Small intestine (tissue), 7 donors: ENCODE measurements at regions not wholly inside any gene's neighbourhood (a gene's known extent, or its start where the extent isn't known, plus 50 kb on each side); places are given as distances from the start of the nearest gene placed in this dataset.

Experiments
- DNase-seq, 2 donors: peaks; one replicate each; pipeline versions ENCODE4 v3.0.0 to v3.0.0-alpha.2; 2013
- FAIRE-seq: peaks from 2 replicates; lab custom pipeline; 2012; peaks lifted over from hg19 to GRCh38; lab: Jason Lieb, UNC
- H3K27ac ChIP-seq, 3 donors: one replicate each; pipeline ENCODE4 v1.5.1; 2013; ENCODE audit warnings: low read length in 2 of 3, mild to moderate bottlenecking in 2 of 3, control low read depth in 1 of 3, inconsistent platforms in 1 of 3, low read depth in 1 of 3, moderate library complexity in 1 of 3
- H3K27me3 ChIP-seq, 3 donors: one replicate each; pipeline ENCODE4 v1.6.1; 2013; ENCODE audit warnings: low read length in 3 of 3, inconsistent platforms in 1 of 3; ENCODE audit not compliant: control insufficient read depth in 3 of 3, insufficient read depth in 3 of 3
- H3K36me3 ChIP-seq, 3 donors: one replicate each; pipeline ENCODE4 v1.6.1; 2013; ENCODE audit warnings: low read length in 3 of 3, inconsistent platforms in 1 of 3, low read depth in 1 of 3, mild to moderate bottlenecking in 1 of 3, moderate library complexity in 1 of 3; ENCODE audit not compliant: control insufficient read depth in 3 of 3, insufficient read depth in 2 of 3
- H3K4me1 ChIP-seq, 3 donors: one replicate each; pipeline ENCODE4 v1.6.1; 2013; ENCODE audit warnings: low read length in 2 of 3, inconsistent platforms in 1 of 3, low read depth in 1 of 3, mild to moderate bottlenecking in 1 of 3, moderate library complexity in 1 of 3; ENCODE audit not compliant: control insufficient read depth in 3 of 3, insufficient read depth in 2 of 3
- H3K4me3 ChIP-seq, 3 donors: one replicate each; pipeline ENCODE4 v1.5.1; 2013; ENCODE audit warnings: low read length in 3 of 3, control low read depth in 1 of 3, inconsistent platforms in 1 of 3, low read depth in 1 of 3, mild to moderate bottlenecking in 1 of 3, moderate library complexity in 1 of 3
- H3K9me3 ChIP-seq, 2 donors: one replicate each; pipeline ENCODE4 v1.6.1; 2013; ENCODE audit warnings: low read depth in 1 of 2, low read length in 1 of 2; ENCODE audit not compliant: control insufficient read depth in 2 of 2, insufficient read depth in 1 of 2
- WGBS, 3 donors: extraction: QIAGEN DNeasy Blood & Tissue Kit; methylation state at CpG; one replicate each; pipeline ENCODE4 v1.1.7; 2013; 5-methylcytosine and 5-hydroxymethylcytosine counted together
- donor health status: healthy with polysubstance abuse.
- donor health status: control.
- donor health status: control.
- donor health status: Bipolar disorder and iron deficiency.
- donor health status: healthy.

DNA sequence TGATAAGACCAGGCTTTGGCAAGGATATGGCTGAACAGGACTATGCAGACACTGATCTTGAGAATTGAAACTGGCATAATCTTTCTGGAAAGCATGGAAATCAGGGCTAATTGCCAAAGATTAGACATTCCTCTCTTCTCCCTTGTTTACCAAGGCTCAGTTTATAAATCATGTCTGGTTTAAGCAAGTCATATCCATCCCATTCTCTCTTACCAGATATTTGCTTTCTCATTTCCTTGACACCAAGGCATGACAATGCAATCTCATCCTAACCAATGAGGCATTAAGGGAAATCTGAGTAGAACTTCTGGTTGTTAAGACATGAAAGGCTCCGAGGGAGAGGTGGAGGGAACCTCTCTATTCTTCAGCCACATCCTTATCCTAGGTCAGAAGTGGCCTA, 110.3 kb upstream of the CEP85L start:
- H3K27ac ChIP-seq = no peak overlapping the region
- H3K9me3 ChIP-seq = no peaks in the 10 kb centered on the region
- DNase-seq = no peak
- no peaks in the 10 kb centered on the region for H3K27me3 ChIP-seq
- H3K4me1 ChIP-seq = no peaks in the 10 kb centered on the region
- WGBS, 3 donors = 40 to 59% (median 59%) methylated on average over 1 of the region's 1 CpG
- no peak overlapping the region for H3K4me3 ChIP-seq
- FAIRE-seq = no peak
- H3K36me3 ChIP-seq = no peaks in the 10 kb centered on the region

DNA sequence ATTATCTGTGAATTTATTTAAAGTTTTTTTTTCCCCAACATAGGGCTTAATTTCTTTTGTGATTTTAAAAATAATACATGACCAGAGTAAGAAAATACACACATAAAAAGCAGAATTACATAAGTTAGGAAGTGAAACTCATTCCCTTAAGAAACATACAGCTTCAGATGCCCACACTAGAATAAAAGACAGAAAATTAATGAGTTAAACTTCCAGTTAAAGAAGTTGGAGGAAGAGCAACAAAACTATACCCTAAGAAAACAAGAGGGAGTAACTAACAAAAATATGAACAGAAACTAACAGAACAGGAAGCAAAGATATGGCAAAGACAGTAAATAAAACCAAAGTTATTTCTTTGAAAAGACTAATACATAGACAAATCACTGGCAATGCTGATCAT, 107.6 kb upstream of the CEP85L start:
- Histone ChIP-seq H3K4me1 (no peaks in the 10 kb centered on the region), H3K27me3 (no peaks in the 10 kb centered on the region), H3K9me3 (no peaks in the 10 kb centered on the region), H3K4me3 (no peak overlapping the region), H3K27ac (no peak overlapping the region), H3K36me3 (no peaks in the 10 kb centered on the region)
- FAIRE-seq (no peak), DNase-seq (no peak)

GRCh38 chr6:118755941-118756646, 104.7 kb upstream of the CEP85L start:
- no peaks in the 10 kb centered on the region for H3K4me1 ChIP-seq
- 39 to 64% (median 57%) methylated on average over 6 of the region's 6 CpGs for WGBS, 3 donors
- no peak overlapping the region for H3K27ac ChIP-seq
- H3K4me3 ChIP-seq = no peak overlapping the region
- H3K9me3 ChIP-seq = no peaks in the 10 kb centered on the region
- no peak for FAIRE-seq
- DNase-seq = no peak
- no peaks in the 10 kb centered on the region for H3K27me3 ChIP-seq
- H3K36me3 ChIP-seq = no peaks in the 10 kb centered on the region

DNA sequence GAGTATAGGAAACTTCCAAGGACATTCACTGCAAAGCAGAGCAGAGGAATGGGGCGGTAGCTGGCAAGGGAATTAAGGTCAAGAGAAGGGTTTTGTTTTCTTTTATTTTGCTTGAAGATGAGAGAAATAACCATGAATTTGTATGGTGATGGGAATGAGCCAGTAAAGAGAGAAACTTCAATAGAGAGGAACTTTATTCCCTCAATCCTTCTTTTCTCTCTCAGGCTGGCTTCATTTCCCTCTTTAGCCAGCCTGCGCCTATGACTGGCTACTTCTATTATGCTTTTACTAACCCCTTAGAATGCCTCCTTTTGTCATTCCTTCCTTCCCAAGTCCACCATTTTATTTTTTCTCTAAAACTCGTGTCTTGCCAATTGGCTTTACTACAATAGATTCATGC, 101.4 kb upstream of the CEP85L start:
- DNase-seq (no peak), FAIRE-seq (no peak)
- H3K36me3 ChIP-seq = no peaks in the 10 kb centered on the region
- no peak overlapping the region for H3K27ac ChIP-seq
- H3K4me3 ChIP-seq = no peak overlapping the region
- H3K4me1 ChIP-seq = no peaks in the 10 kb centered on the region
- no peaks in the 10 kb centered on the region for H3K9me3 ChIP-seq
- WGBS, 3 donors = 82 to 90% (median 86%) methylated on average over 3 of the region's 3 CpGs
- H3K27me3 ChIP-seq = no peaks in the 10 kb centered on the region

- DNase-seq = no peak
- no peaks in the 10 kb centered on the region for H3K27me3 ChIP-seq
- H3K9me3 ChIP-seq = no peaks in the 10 kb centered on the region
- H3K27ac ChIP-seq = no peak overlapping the region
- no peaks in the 10 kb centered on the region for H3K36me3 ChIP-seq
- 59 to 87% (median 68%) methylated on average over 3 of the region's 3 CpGs for WGBS, 3 donors
- no peak for FAIRE-seq
- no peak overlapping the region for H3K4me3 ChIP-seq
- no peaks in the 10 kb centered on the region for H3K4me1 ChIP-seq
Observed at GRCh38 chr6:118751072-118751471, 99.7 kb upstream of the CEP85L start.

DNA sequence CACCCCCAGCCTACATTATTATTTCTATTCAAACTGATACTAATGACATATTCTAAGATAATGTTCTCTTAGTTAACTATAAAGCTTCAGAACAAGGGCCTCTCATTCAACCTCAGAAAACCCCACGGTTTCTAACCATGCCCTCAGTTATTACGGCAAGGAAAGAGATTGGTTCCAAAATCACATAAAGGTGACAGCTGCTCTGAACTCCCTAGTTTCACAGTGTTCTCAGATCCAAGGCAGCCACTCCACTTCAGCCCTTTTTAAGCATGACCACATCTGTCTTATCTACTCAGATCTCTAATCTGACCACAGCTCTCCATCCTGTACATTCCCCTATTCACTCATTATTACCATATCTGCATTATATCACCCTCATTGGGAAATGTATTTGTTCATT, 98.8 kb upstream of the CEP85L start:
- WGBS, 3 donors = 58 to 77% (median 74%) methylated on average over 2 of the region's 2 CpGs
- DNase-seq = no peak
- Histone ChIP-seq H3K9me3 (no peaks in the 10 kb centered on the region), H3K27me3 (no peaks in the 10 kb centered on the region), H3K4me1 (no peaks in the 10 kb centered on the region), H3K27ac (no peak overlapping the region), H3K36me3 (no peaks in the 10 kb centered on the region), H3K4me3 (no peak overlapping the region)
- FAIRE-seq = no peak

- no peaks in the 10 kb centered on the region for H3K9me3 ChIP-seq
- FAIRE-seq (no peak), DNase-seq (no peak)
- WGBS, 3 donors = 58 to 67% (median 59%) methylated on average over 9 of the region's 9 CpGs
- H3K27me3 ChIP-seq = no peaks in the 10 kb centered on the region
- H3K27ac ChIP-seq = no peak overlapping the region
- H3K4me3 ChIP-seq = no peak overlapping the region
- H3K4me1 ChIP-seq = no peaks in the 10 kb centered on the region
- H3K36me3 ChIP-seq = no peaks in the 10 kb centered on the region
Observed at GRCh38 chr6:118748311-118749062, 97.1 kb upstream of the CEP85L start.

GRCh38 chr6:118746825-118747174, 95.4 kb upstream of the CEP85L start:
- H3K9me3 ChIP-seq = no peaks in the 10 kb centered on the region
- DNase-seq = no peak
- H3K27ac ChIP-seq = no peak overlapping the region
- no peak for FAIRE-seq
- no peak overlapping the region for H3K4me3 ChIP-seq
- no peaks in the 10 kb centered on the region for H3K36me3 ChIP-seq
- H3K4me1 ChIP-seq = no peaks in the 10 kb centered on the region
- no peaks in the 10 kb centered on the region for H3K27me3 ChIP-seq
